22Rv1 (cell line): ENCODE measurements at regions not wholly inside any gene's neighbourhood (a gene's known extent, or its start where the extent isn't known, plus 50 kb on each side); places are given as distances from the start of the nearest gene placed in this dataset.

ENCODE experiments used
- CTCF ChIP-seq: fragments of 450-650 bp; IDR thresholded peaks from 2 replicates; pipeline ENCODE4 v1.5.1; 2017; ENCODE audit warnings: mild to moderate bottlenecking
- ZFX ChIP-seq: fragments of 450-650 bp; IDR thresholded peaks from 2 replicates; pipeline ENCODE4 v1.6.1; 2017; ENCODE audit warnings: antibody characterized with exemption, borderline replicate concordance

GRCh38 chrY:12303464-12303863 is 397.6 kb upstream of the USP9Y start:
- no peak for TF ChIP-seq CTCF
- no peak for TF ChIP-seq ZFX
